Ovary (tissue), 3 donors: ENCODE measurements at regions not wholly inside any gene's neighbourhood (a gene's known extent, or its start where the extent isn't known, plus 50 kb on each side); places are given as distances from the start of the nearest gene placed in this dataset.

Source experiments
- CTCF ChIP-seq, 3 donors: fragments of 450-650 bp in 2 of 3; fragments of 200-600 bp in 1 of 3; IDR thresholded peaks; one replicate each; pipeline versions ENCODE4 v1.5.1 to v1.8.0; 2016 to 2022; ENCODE audit warnings: antibody characterized with exemption in 3 of 3, mild to moderate bottlenecking in 1 of 3
- EP300 ChIP-seq: sonication (generic); formaldehyde crosslinking; IDR thresholded peaks from one replicate; pipeline ENCODE4 v1.6.1; 2017; ENCODE audit warnings: antibody characterized with exemption
- POLR2A ChIP-seq: fragments of 450-650 bp; IDR thresholded peaks from one replicate; pipeline ENCODE4 v1.6.1; 2017; ENCODE audit warnings: antibody characterized with exemption, mild to moderate bottlenecking, moderate library complexity
- donor health status: DM: no; HTN: no; CAD: no.

- TF ChIP-seq EP300 (no peak), CTCF (IDR thresholded peaks at IDR 0.05) (no peak), POLR2A (no peak)
Measured at GRCh38 chr2:105691947-105692390, 52.7 kb upstream of the NCK2 start.
